HL-60 (cell line): ENCODE measurements at regions not wholly inside any gene's neighbourhood (a gene's known extent, or its start where the extent isn't known, plus 50 kb on each side); places are given as distances from the start of the nearest gene placed in this dataset.

ENCODE experiments used
- DNase-seq, 2 experiments: peaks; one replicate each; pipeline ENCODE4 v3.0.0-alpha.2; 2010 to 2020; ENCODE audit warnings: low read depth in 1 of 2, low spot score in 1 of 2
- H3K27ac ChIP-seq: fragments of 250-450 bp; sonication (Bioruptor Pico); replicated peaks from 2 replicates; pipeline ENCODE4 v1.5.1; 2020; ENCODE audit warnings: mild to moderate bottlenecking, moderate library complexity
- H3K27me3 ChIP-seq: fragments of 250-450 bp; sonication (Bioruptor Pico); 2 replicates; pipeline ENCODE4 v1.5.1; 2021; ENCODE audit warnings: mild to moderate bottlenecking, moderate library complexity; ENCODE audit not compliant: insufficient read depth, poor library complexity, severe bottlenecking
- H3K4me3 ChIP-seq: replicated peaks from 2 replicates; pipeline ENCODE4 v1.5.1; 2011; ENCODE audit warnings: mild to moderate bottlenecking, control low read depth, low read length; ENCODE audit not compliant: insufficient read depth
- GABPA ChIP-seq: IDR thresholded peaks from 2 replicates; pipeline ENCODE4 v1.6.1; 2012; ENCODE audit warnings: low read depth
- POLR2AphosphoS5 ChIP-seq: IDR thresholded peaks from 2 replicates; pipeline ENCODE4 v1.6.1; 2012; ENCODE audit warnings: low read depth
- REST ChIP-seq: IDR thresholded peaks from 2 replicates; pipeline ENCODE4 v1.6.1; 2012; ENCODE audit warnings: low read depth; ENCODE audit not compliant: insufficient replicate concordance
- SPI1 ChIP-seq: IDR thresholded peaks from 2 replicates; pipeline ENCODE4 v1.6.1; 2012; ENCODE audit warnings: low read depth, mild to moderate bottlenecking, borderline replicate concordance
- TF ChIP-seq, protein P1 (sequence below): IDR thresholded peaks from one replicate; pipeline ENCODE4 v1.5.1; 2011; ENCODE audit warnings: low read length, control low read depth, inconsistent platforms; ENCODE audit not compliant: insufficient read depth

- H3K27me3 ChIP-seq: no peaks in the 10 kb centered on the region
- H3K4me3 ChIP-seq: no peak overlapping the region
- no peak for DNase-seq
- no peak overlapping the region for H3K27ac ChIP-seq
- no peak for TF ChIP-seq POLR2AphosphoS5
- TF ChIP-seq SPI1: no peak
- no peak for TF ChIP-seq GABPA
- no peak for TF ChIP-seq REST
- TF ChIP-seq, protein P1, sequence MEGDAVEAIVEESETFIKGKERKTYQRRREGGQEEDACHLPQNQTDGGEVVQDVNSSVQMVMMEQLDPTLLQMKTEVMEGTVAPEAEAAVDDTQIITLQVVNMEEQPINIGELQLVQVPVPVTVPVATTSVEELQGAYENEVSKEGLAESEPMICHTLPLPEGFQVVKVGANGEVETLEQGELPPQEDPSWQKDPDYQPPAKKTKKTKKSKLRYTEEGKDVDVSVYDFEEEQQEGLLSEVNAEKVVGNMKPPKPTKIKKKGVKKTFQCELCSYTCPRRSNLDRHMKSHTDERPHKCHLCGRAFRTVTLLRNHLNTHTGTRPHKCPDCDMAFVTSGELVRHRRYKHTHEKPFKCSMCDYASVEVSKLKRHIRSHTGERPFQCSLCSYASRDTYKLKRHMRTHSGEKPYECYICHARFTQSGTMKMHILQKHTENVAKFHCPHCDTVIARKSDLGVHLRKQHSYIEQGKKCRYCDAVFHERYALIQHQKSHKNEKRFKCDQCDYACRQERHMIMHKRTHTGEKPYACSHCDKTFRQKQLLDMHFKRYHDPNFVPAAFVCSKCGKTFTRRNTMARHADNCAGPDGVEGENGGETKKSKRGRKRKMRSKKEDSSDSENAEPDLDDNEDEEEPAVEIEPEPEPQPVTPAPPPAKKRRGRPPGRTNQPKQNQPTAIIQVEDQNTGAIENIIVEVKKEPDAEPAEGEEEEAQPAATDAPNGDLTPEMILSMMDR: no peak
Observed at GRCh38 chr5:117143406-117143805, 568.8 kb upstream of the SEMA6A start.

DNA sequence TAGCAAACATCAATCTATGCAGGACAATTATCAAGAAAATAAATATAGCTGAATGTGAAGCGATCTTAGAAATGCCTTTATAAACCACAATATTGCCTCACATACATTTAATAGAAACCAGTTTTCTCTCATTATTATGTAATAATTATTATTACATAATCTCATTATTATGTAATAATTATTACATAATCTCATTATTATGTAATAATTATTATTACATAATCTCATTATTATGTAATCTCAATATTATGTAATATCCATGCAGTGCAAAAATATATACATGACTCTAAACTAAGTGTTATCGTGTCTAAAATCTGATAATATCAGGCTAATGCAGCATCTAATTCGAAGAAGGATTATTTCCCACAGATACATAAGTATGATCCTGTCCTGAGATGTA is 563.9 kb upstream of the SEMA6A start:
- no peak overlapping the region for H3K4me3 ChIP-seq
- no peaks in the 10 kb centered on the region for H3K27me3 ChIP-seq
- no peak for TF ChIP-seq REST
- TF ChIP-seq POLR2AphosphoS5: no peak
- TF ChIP-seq, protein P1: no peak
- no peak for TF ChIP-seq GABPA
- TF ChIP-seq SPI1: no peak
- no peak overlapping the region for H3K27ac ChIP-seq
- no peak for DNase-seq

DNA sequence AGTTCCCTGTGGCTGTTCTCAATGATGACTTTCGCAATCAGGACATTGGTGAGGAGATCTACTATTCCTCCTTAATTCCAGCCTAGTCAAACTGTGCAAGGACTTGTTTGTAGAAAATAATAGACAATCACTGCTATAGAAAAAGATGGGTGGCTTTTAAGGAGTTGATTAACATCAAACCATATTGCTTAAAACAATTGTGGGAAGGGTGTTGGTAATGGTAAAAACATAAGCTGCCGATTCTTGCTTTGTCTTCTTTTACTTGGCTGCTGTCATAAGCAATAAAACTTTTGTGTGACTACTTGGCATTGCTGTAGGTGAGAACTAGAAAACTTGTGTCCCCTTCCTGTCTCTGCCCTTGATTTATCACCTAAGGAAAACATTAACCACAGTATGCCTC is 561.2 kb upstream of the SEMA6A start:
- Histone ChIP-seq H3K27ac (no peak overlapping the region), H3K4me3 (no peak overlapping the region), H3K27me3 (no peaks in the 10 kb centered on the region)
- no peak for DNase-seq
- TF ChIP-seq, protein P1: no peak
- no peak for TF ChIP-seq POLR2AphosphoS5

GRCh38 chr5:117133198-117133597 is 558.6 kb upstream of the SEMA6A start:
- DNase-seq: no peak
- H3K4me3 ChIP-seq: no peak overlapping the region
- no peak overlapping the region for H3K27ac ChIP-seq
- no peaks in the 10 kb centered on the region for H3K27me3 ChIP-seq
- no peak for TF ChIP-seq REST
- no peak for TF ChIP-seq SPI1
- TF ChIP-seq POLR2AphosphoS5: no peak
- TF ChIP-seq GABPA: no peak
- TF ChIP-seq, protein P1: no peak
